Stomach (tissue), 8 donors: ENCODE measurements at regions not wholly inside any gene's neighbourhood (a gene's known extent, or its start where the extent isn't known, plus 50 kb on each side); places are given as distances from the start of the nearest gene placed in this dataset.

Source experiments
- DNase-seq, 2 donors: peaks; one replicate each; pipeline versions ENCODE4 v3.0.0 to v3.0.0-alpha.2; 2013 to 2019
- H3K27ac ChIP-seq, 5 donors: fragments of 200-600 bp in 4 of 5; sonication (generic) in 4 of 5; one replicate each; pipeline ENCODE4 v1.5.1; 2013 to 2019; ENCODE audit warnings: mild to moderate bottlenecking in 1 of 5, moderate library complexity in 1 of 5
- H3K27me3 ChIP-seq, 3 donors: fragments of 200-600 bp; sonication (generic); one replicate each; pipeline ENCODE4 v1.5.1; 2017 to 2019; ENCODE audit warnings: mixed run types in 1 of 3
- H3K36me3 ChIP-seq, 4 donors: fragments of 200-600 bp; sonication (generic); 1 replicate in 3 of 4; 2 replicates in 1 of 4; pipeline ENCODE4 v1.5.1; 2016 to 2019
- H3K4me1 ChIP-seq, 4 donors: fragments of 200-600 bp; sonication (generic); one replicate each; pipeline ENCODE4 v1.5.1; 2016 to 2019
- H3K4me3 ChIP-seq, 4 donors: fragments of 200-600 bp; sonication (generic) in 3 of 4; one replicate each; pipeline ENCODE4 v1.5.1; 2016 to 2019; ENCODE audit warnings: mild to moderate bottlenecking in 1 of 4
- H3K9me3 ChIP-seq, 4 donors: fragments of 200-600 bp; sonication (generic); one replicate each; pipeline ENCODE4 v1.5.1; 2016 to 2019
- EP300 ChIP-seq: sonication (generic); formaldehyde crosslinking; IDR thresholded peaks from one replicate; pipeline ENCODE4 v1.6.1; 2017; ENCODE audit warnings: antibody characterized with exemption
- POLR2A ChIP-seq, 4 donors: fragments of 450-650 bp; IDR thresholded peaks; one replicate each; pipeline ENCODE4 v1.6.1; 2016; ENCODE audit warnings: antibody characterized with exemption in 4 of 4, control low read depth in 2 of 4, mild to moderate bottlenecking in 1 of 4, moderate library complexity in 1 of 4
- POLR2AphosphoS5 ChIP-seq, 3 donors: sonication (generic); formaldehyde crosslinking; IDR thresholded peaks; one replicate each; pipeline ENCODE4 v1.6.1; 2016; ENCODE audit warnings: antibody characterized with exemption in 3 of 3
- WGBS, 5 donors: extraction: QIAGEN DNeasy Blood & Tissue Kit in 3 of 5; methylation state at CpG; one replicate each; pipeline versions ENCODE4 v1.1.5 to v1.1.7; 2013 to 2018; 5-methylcytosine and 5-hydroxymethylcytosine counted together
- intact Hi-C: fragments of 100-400 bp; cut with DNase I; formaldehyde crosslinking; loops from one replicate; pipeline ENCODE4 v1.15.1; 2023; ENCODE audit warnings: low total_unique reads
- TF ChIP-seq, protein P1 (sequence below), 7 experiments: fragments of 450-650 bp in 4 of 7; fragments of 200-600 bp in 3 of 7; sonication (generic) in 3 of 7; IDR thresholded peaks; one replicate each; pipeline ENCODE4 v1.5.1; 2016 to 2019; ENCODE audit warnings: antibody characterized with exemption in 7 of 7, control low read depth in 2 of 7, mild to moderate bottlenecking in 1 of 7
- donor health status: healthy with polysubstance abuse.
- donor health status: Bipolar disorder and iron deficiency.
- donor health status: healthy.

DNA sequence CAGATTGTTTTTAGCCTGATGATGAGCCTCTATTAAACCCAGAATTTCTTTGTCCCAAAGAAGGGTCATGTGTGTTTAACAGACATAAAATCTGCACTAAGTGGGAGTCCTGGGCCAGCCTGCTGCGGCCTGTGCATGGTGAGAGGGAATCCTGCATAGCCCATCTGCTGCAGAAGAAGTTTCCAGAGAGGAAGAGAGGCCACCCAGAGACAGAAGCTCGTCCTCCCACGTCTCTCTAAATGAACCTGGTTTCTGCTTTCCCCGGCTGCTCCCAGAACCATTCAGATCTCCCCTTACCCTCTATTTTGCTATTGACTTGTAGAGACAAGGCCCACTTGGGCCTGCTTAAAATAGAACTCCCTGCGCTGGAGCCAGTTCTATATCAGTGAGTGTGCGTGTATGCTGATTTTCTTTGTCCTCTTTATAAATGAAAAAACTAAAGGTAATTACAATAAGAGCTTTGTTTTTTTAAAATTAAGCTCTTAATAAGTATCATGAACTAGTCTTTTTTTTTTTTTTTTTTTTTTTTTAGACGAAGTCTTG is 142.8 kb upstream of the RAB4A start:
- Histone ChIP-seq H3K27ac (no peak overlapping the region), H3K27me3 (no peaks in the 10 kb centered on the region), H3K4me1 (peaks cover 5 to 82% (median 30%) of the 10 kb centered on the region in 4 donors), H3K9me3 (no peaks in the 10 kb centered on the region), H3K36me3 (no peaks in the 10 kb centered on the region), H3K4me3 (no peak overlapping the region)
- intact Hi-C loops = no loop called here
- no peak for DNase-seq
- TF ChIP-seq POLR2AphosphoS5 (IDR thresholded peaks at IDR 0.05) (no peak), EP300 (no peak), POLR2A (IDR thresholded peaks at IDR 0.05) (no peak)
- WGBS, 5 donors = 71 to 83% (median 74%) methylated on average over 6 to 7 of the region's 7 CpGs

DNA sequence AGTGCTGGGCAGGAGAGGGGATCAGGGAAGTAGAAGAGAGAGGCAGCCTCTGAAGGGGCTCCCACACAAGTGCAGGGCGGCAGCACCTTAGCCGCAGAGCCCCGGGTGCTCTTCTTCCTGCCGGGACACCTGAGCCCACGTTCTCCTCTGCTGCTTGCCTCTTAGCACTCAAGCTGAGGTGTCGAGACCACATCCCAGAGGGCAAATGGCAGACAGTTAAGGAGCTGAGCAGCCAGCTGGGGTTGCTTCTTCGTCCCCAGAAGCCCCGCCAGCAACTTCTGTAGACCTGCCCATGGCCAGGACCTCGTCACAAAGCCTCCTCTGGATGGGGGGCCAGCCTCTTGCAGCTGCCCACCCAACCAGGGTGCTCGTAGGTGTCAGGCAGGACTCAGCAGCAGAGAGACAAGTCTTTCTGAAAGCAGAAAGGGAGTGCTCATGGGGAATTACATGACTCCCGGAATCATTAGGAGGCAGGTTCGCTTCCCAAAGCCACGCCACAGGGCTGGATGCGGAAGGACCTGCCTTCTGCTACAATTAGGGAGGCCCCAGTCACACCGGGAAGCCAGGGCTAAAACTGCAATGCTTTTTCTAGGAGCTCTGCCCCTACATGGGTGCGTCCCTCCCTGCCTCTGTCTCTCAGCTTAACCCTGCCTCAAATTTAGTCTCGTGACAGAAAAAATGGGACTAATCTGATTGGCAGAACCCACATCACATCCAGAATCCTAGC is 141.4 kb upstream of the RAB4A start:
- peak in 1 of 2 donors; percentile 41 for DNase-seq
- WGBS, 5 donors = 65 to 84% (median 82%) methylated on average over 11 to 17 of the region's 17 CpGs

DNA sequence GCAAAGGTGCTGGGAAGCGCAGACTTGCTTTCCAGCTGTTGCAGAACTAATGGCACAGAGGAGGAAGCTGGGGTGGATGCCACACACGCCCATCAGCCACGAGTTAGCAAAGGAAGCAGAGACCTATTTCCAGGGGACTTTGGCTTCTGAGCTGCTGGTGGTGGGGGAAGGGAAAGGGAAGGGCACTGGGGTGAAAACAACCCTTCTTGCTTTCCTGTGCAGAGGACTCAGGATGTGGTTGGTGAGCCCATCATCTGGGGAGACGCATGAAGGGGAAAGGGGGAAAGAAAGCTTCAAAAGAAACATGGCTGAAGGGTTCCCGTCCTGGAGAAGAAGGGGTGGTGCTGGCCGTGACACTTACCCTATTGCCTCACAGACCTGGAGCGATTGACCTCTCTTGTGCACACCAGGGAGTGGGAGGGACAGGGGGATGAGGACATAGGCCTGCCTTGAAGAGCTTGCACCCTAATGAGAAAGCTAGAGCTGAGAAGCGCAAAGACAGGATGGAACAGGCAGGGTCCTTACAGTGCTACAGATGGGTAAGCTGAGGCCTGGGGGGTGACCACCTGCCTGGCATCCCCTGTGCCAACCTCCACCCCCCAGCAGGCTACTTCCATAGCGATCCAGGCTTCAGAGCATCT is 140.8 kb upstream of the RAB4A start:
- intact Hi-C loops = no loop called here
- Histone ChIP-seq H3K27ac (peak overlapping the region in 4 of 5 donors; percentile 16 to 83 (median 64)), H3K9me3 (peaks cover 0 to 9% (median 4%) of the 10 kb centered on the region in 4 donors), H3K4me3 (no peak overlapping the region), H3K36me3 (no peaks in the 10 kb centered on the region), H3K4me1 (peaks cover 0 to 69% (median 20%) of the 10 kb centered on the region in 4 donors), H3K27me3 (no peaks in the 10 kb centered on the region)
- DNase-seq = peak; percentile 48 to 79
- WGBS, 5 donors = 55 to 69% (median 63%) methylated on average over 9 of the region's 9 CpGs
- TF ChIP-seq, protein P1, sequence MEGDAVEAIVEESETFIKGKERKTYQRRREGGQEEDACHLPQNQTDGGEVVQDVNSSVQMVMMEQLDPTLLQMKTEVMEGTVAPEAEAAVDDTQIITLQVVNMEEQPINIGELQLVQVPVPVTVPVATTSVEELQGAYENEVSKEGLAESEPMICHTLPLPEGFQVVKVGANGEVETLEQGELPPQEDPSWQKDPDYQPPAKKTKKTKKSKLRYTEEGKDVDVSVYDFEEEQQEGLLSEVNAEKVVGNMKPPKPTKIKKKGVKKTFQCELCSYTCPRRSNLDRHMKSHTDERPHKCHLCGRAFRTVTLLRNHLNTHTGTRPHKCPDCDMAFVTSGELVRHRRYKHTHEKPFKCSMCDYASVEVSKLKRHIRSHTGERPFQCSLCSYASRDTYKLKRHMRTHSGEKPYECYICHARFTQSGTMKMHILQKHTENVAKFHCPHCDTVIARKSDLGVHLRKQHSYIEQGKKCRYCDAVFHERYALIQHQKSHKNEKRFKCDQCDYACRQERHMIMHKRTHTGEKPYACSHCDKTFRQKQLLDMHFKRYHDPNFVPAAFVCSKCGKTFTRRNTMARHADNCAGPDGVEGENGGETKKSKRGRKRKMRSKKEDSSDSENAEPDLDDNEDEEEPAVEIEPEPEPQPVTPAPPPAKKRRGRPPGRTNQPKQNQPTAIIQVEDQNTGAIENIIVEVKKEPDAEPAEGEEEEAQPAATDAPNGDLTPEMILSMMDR (IDR thresholded peaks at IDR 0.05) = no peak
- no peak for TF ChIP-seq EP300
- TF ChIP-seq POLR2AphosphoS5 (IDR thresholded peaks at IDR 0.05) = peak in 1 of 3 donors; percentile 22
- TF ChIP-seq POLR2A (IDR thresholded peaks at IDR 0.05) = no peak

More for the DNA sequence above, 141.4 kb upstream of the RAB4A start:
- Histone ChIP-seq H3K27ac (peak overlapping the region in 2 of 5 donors; percentile 37 to 83), H3K9me3 (peaks cover 0 to 2% (median under 1%) of the 10 kb centered on the region in 4 donors), H3K27me3 (no peaks in the 10 kb centered on the region), H3K36me3 (no peaks in the 10 kb centered on the region), H3K4me3 (no peak overlapping the region), H3K4me1 (peaks cover 2 to 76% (median 25%) of the 10 kb centered on the region in 4 donors)
- intact Hi-C loops = no loop called here
- TF ChIP-seq EP300 (no peak), POLR2A (IDR thresholded peaks at IDR 0.05) (no peak), POLR2AphosphoS5 (IDR thresholded peaks at IDR 0.05) (no peak)
- TF ChIP-seq, protein P1 (IDR thresholded peaks at IDR 0.05) = no peak

DNA sequence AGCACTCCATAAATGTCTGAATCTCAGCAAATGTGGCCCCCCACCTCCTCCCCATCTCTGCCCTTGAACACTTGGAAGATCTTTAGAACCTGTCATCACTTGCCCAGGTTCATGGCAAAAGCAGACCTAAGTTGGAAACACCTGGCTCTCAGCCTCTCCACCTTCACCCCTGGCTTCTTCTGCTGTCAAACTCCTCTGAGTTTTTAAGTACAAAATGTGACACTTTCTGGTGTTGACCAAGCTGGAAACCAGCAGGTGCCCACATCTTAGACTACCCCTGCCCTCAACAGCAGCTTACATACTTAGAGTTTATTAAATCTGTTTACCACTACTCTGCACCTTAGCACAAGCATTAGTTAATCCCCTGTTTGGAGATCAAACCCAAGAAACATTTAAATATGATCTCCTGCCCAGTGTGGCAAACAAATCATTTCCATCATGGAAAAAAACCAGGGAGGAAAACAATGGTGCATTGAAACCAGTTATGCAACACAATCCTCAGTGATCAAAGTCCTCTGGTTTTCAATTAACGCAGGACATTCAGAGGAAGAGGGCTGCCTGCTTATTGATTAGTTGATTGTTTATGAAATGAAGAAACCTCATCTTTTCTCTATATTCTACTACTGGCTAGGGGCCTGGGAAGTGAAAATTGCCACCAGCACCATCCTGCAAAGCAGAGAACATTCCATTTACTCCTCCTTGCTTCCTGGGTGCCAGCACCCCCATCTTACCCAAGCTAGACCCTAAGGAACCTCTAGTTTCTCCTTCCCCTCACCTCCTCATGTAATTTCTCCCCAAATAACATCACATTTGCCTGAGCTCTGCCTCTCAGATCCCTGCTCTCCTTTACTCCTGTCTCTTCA is 139.4 kb upstream of the RAB4A start:
- no peaks in the 10 kb centered on the region for H3K27me3 ChIP-seq
- peak overlapping the region; percentile 16 to 83 (median 73) for H3K27ac ChIP-seq
- 28 to 65% (median 40%) methylated on average over 1 of the region's 1 CpG for WGBS, 5 donors
- H3K4me1 ChIP-seq = peaks cover 0 to 68% (median 20%) of the 10 kb centered on the region in 4 donors
- H3K4me3 ChIP-seq = no peak overlapping the region
- intact Hi-C loops = no loop called here
- peak in 2 of 3 donors; percentile 31 to 32 for TF ChIP-seq POLR2AphosphoS5 (IDR thresholded peaks at IDR 0.05)
- TF ChIP-seq, protein P1 (IDR thresholded peaks at IDR 0.05) = no peak
- DNase-seq = peak in 1 of 2 donors; percentile 67
- H3K9me3 ChIP-seq = peaks cover 0 to 10% (median 4%) of the 10 kb centered on the region in 4 donors
- H3K36me3 ChIP-seq = no peaks in the 10 kb centered on the region
